ENCODE measurements at regions not wholly inside any gene's neighbourhood (a gene's known extent, or its start where the extent isn't known, plus 50 kb on each side); places are given as distances from the start of the nearest gene placed in this dataset.

GRCh38 chr16:63690961-63691360 lies 1430.9 kb downstream of the CDH11 start:
- Histone ChIP-seq H3K4me1 (no peaks in the 10 kb centered on the region), H3K27me3 (no peaks in the 10 kb centered on the region), H3K4me3 (no peak overlapping the region), H3K27ac (no peak overlapping the region), H3K9me3 (peaks cover 0 to 10% (median 5%) of the 10 kb centered on the region in 4 donors), H3K36me3 (no peaks in the 10 kb centered on the region)
- 62 to 77% (median 72%) methylated on average over 7 of the region's 7 CpGs for WGBS, 5 donors
- TF ChIP-seq CTCF (IDR thresholded peaks at IDR 0.05) (no peak), POLR2AphosphoS5 (IDR thresholded peaks at IDR 0.05) (no peak), EP300 (IDR thresholded peaks at IDR 0.05) (no peak), POLR2A (IDR thresholded peaks at IDR 0.05) (no peak)
- no peak for DNase-seq
- intact Hi-C loops (cut with DNase I; ENCODE audit: low total_unique reads), result no loop called here

GRCh38 chr16:63690267-63690666 lies 1431.6 kb downstream of the CDH11 start:
- intact Hi-C loops (cut with DNase I; ENCODE audit: low total_unique reads), result no loop called here
- H3K9me3 ChIP-seq, result peaks cover 0 to 12% (median 5%) of the 10 kb centered on the region in 4 donors
- TF ChIP-seq CTCF (IDR thresholded peaks at IDR 0.05) (no peak), POLR2AphosphoS5 (IDR thresholded peaks at IDR 0.05) (no peak), POLR2A (IDR thresholded peaks at IDR 0.05) (no peak), EP300 (IDR thresholded peaks at IDR 0.05) (no peak)
- no peaks in the 10 kb centered on the region for H3K36me3 ChIP-seq
- H3K4me3 ChIP-seq, result no peak overlapping the region
- 66 to 82% (median 73%) methylated on average over 7 of the region's 7 CpGs for WGBS, 5 donors
- no peaks in the 10 kb centered on the region for H3K27me3 ChIP-seq
- H3K4me1 ChIP-seq, result no peaks in the 10 kb centered on the region
- H3K27ac ChIP-seq, result no peak overlapping the region
- no peak for DNase-seq

GRCh38 chr16:63689068-63689467 lies 1432.8 kb downstream of the CDH11 start:
- H3K4me1 ChIP-seq, result no peaks in the 10 kb centered on the region
- no peak for DNase-seq
- H3K36me3 ChIP-seq, result no peaks in the 10 kb centered on the region
- no peak overlapping the region for H3K27ac ChIP-seq
- intact Hi-C loops (cut with DNase I; ENCODE audit: low total_unique reads), result no loop called here
- TF ChIP-seq EP300 (IDR thresholded peaks at IDR 0.05) (no peak), POLR2A (IDR thresholded peaks at IDR 0.05) (no peak), POLR2AphosphoS5 (IDR thresholded peaks at IDR 0.05) (no peak), CTCF (IDR thresholded peaks at IDR 0.05) (no peak)
- 73 to 84% (median 79%) methylated on average over 4 of the region's 4 CpGs for WGBS, 5 donors
- no peak overlapping the region for H3K4me3 ChIP-seq
- H3K9me3 ChIP-seq, result peaks cover 0 to 12% (median 8%) of the 10 kb centered on the region in 4 donors
- no peaks in the 10 kb centered on the region for H3K27me3 ChIP-seq

- Histone ChIP-seq H3K36me3 (no peaks in the 10 kb centered on the region), H3K27ac (no peak overlapping the region), H3K4me3 (no peak overlapping the region), H3K9me3 (peaks cover 0 to 12% (median 5%) of the 10 kb centered on the region in 4 donors), H3K4me1 (no peaks in the 10 kb centered on the region), H3K27me3 (no peaks in the 10 kb centered on the region)
- no peak for DNase-seq
- WGBS, 5 donors, result 73 to 78% (median 74%) methylated on average over 8 of the region's 8 CpGs
- no peak for TF ChIP-seq EP300 (IDR thresholded peaks at IDR 0.05)
- TF ChIP-seq POLR2AphosphoS5 (IDR thresholded peaks at IDR 0.05), result no peak
- TF ChIP-seq CTCF (IDR thresholded peaks at IDR 0.05), result no peak
- TF ChIP-seq POLR2A (IDR thresholded peaks at IDR 0.05), result no peak
- intact Hi-C loops (cut with DNase I; ENCODE audit: low total_unique reads), result no loop called here
These were observed 1437.4 kb downstream of the CDH11 start for GRCh38 chr16:63684149-63685101.

Data from stomach (tissue), 8 donors.